Esophagus muscularis mucosa (tissue), 4 donors: ENCODE measurements at regions not wholly inside any gene's neighbourhood (a gene's known extent, or its start where the extent isn't known, plus 50 kb on each side); places are given as distances from the start of the nearest gene placed in this dataset.

Source experiments
- CTCF ChIP-seq, 3 experiments: fragments of 200-600 bp in 2 of 3; fragments of 450-650 bp in 1 of 3; sonication (generic) in 2 of 3; IDR thresholded peaks; one replicate each; pipeline ENCODE4 v1.5.1; 2017 to 2019; ENCODE audit warnings: antibody characterized with exemption in 3 of 3, mild to moderate bottlenecking in 2 of 3, moderate library complexity in 1 of 3
- EP300 ChIP-seq: sonication (generic); formaldehyde crosslinking; IDR thresholded peaks from one replicate; pipeline ENCODE4 v1.6.1; 2017; ENCODE audit warnings: antibody characterized with exemption
- POLR2A ChIP-seq: fragments of 450-650 bp; IDR thresholded peaks from one replicate; pipeline ENCODE4 v1.6.1; 2017; ENCODE audit warnings: antibody characterized with exemption, moderate library complexity, mild to moderate bottlenecking, low read depth
- POLR2AphosphoS5 ChIP-seq, 2 donors: sonication (generic); formaldehyde crosslinking; IDR thresholded peaks; one replicate each; pipeline ENCODE4 v1.6.1; 2017; ENCODE audit warnings: antibody characterized with exemption in 2 of 2

GRCh38 chr4:164304861-164305260 is 449.1 kb upstream of the SMIM31 start:
- TF ChIP-seq CTCF (IDR thresholded peaks at IDR 0.05) (no peak), POLR2A (no peak), POLR2AphosphoS5 (IDR thresholded peaks at IDR 0.05) (no peak), EP300 (no peak)
